ENCODE measurements at regions not wholly inside any gene's neighbourhood (a gene's known extent, or its start where the extent isn't known, plus 50 kb on each side); places are given as distances from the start of the nearest gene placed in this dataset.

DNA sequence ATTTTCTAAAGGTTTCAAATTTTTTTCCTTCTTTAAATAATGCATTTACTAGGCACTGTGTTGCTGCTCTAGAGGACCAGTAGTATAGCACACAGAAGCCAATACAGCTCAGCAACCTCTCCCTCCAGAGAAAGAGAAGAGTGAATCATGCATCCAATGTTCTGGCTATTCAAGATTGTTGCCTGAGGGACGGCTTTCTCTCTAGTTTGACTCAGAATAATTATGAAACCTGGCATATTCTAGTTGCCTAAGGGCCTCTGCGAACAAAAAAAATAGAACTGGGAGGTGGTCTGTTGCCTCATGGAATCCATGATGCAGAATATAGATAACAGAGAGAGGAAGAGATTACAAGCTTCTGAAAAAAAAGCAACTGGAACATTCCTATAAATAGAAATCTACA, 1233.3 kb upstream of the PABPC4L start:
- TF ChIP-seq, protein P1, sequence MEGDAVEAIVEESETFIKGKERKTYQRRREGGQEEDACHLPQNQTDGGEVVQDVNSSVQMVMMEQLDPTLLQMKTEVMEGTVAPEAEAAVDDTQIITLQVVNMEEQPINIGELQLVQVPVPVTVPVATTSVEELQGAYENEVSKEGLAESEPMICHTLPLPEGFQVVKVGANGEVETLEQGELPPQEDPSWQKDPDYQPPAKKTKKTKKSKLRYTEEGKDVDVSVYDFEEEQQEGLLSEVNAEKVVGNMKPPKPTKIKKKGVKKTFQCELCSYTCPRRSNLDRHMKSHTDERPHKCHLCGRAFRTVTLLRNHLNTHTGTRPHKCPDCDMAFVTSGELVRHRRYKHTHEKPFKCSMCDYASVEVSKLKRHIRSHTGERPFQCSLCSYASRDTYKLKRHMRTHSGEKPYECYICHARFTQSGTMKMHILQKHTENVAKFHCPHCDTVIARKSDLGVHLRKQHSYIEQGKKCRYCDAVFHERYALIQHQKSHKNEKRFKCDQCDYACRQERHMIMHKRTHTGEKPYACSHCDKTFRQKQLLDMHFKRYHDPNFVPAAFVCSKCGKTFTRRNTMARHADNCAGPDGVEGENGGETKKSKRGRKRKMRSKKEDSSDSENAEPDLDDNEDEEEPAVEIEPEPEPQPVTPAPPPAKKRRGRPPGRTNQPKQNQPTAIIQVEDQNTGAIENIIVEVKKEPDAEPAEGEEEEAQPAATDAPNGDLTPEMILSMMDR (conservative IDR thresholded peaks at IDR 0.05), result no peak
- TF ChIP-seq ZFX (IDR thresholded peaks at IDR 0.05), result no peak
